GM10266 (cell line): ENCODE measurements at regions not wholly inside any gene's neighbourhood (a gene's known extent, or its start where the extent isn't known, plus 50 kb on each side); places are given as distances from the start of the nearest gene placed in this dataset.

ENCODE experiments used
- DNase-seq: peaks from one replicate; pipeline ENCODE4 v3.0.0; 2012; ENCODE audit errors: extremely low spot score
- TF ChIP-seq, protein P1 (sequence below): IDR thresholded peaks from 2 replicates; pipeline ENCODE4 v1.5.1; 2012; ENCODE audit warnings: mild to moderate bottlenecking, low read depth; ENCODE audit not compliant: control insufficient read depth, insufficient read depth; ENCODE audit errors: missing control alignments

DNA sequence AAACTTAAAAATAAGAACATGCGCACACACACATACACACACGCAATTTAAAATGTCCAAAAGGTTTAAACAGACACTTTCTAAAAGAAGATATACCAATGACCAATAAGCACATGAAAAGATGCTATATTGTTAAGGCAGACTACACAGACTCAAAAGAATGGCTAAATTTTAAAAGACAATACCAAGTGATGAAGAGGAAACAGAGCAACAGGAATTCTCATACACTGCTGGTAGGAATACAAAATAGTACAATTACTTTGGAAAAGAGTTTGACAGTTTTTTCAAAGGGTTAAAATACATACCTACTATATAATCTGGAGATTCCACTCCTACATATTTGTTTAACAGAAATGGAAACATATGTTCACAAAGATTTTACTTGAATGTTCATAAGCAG lies 239.6 kb upstream of the SAMSN1 start:
- TF ChIP-seq, protein P1, sequence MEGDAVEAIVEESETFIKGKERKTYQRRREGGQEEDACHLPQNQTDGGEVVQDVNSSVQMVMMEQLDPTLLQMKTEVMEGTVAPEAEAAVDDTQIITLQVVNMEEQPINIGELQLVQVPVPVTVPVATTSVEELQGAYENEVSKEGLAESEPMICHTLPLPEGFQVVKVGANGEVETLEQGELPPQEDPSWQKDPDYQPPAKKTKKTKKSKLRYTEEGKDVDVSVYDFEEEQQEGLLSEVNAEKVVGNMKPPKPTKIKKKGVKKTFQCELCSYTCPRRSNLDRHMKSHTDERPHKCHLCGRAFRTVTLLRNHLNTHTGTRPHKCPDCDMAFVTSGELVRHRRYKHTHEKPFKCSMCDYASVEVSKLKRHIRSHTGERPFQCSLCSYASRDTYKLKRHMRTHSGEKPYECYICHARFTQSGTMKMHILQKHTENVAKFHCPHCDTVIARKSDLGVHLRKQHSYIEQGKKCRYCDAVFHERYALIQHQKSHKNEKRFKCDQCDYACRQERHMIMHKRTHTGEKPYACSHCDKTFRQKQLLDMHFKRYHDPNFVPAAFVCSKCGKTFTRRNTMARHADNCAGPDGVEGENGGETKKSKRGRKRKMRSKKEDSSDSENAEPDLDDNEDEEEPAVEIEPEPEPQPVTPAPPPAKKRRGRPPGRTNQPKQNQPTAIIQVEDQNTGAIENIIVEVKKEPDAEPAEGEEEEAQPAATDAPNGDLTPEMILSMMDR: no peak
- DNase-seq: no peak

GRCh38 chr21:14773777-14774345 lies 227.7 kb upstream of the SAMSN1 start:
- TF ChIP-seq, protein P1: peak; percentile 47
- peak; percentile 23 for DNase-seq

DNA sequence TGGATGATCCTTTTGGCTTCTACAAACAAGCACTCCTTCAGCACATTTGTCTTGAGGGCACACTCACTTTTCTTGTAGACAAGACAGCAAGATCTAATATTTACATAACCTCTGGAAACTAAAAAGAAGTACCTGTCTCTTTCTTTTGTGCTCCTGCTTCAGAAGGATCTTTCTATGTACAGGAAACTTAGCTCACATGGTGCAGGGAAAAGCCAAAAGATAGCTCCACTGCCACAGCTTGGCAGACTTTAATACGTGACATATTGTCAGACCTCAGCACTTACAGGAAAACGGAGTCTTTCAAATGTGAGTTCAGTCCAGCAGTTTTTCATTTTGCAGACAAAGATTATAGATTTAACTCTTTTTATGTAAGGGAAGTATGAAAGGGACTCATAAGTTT lies 225.5 kb upstream of the SAMSN1 start:
- TF ChIP-seq, protein P1: no peak
- no peak for DNase-seq

DNA sequence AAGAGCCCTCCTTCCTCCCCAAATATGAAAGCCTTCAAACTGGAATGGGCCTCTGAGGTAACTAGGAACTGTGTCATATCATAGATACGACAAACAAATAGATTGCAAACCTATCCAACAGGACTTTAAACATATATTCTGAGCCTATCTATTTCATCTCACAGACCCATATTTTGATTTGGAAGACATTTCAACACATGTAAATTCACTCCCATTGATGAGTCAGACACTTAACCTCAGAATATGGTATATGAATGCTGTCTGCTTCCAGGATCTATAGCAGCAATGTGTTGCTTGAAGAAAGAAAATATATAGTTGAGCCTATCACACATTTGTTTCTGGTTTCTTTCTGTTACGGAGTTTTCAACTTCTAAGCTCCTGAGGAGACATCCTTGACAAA lies 221.9 kb upstream of the SAMSN1 start:
- TF ChIP-seq, protein P1: no peak
- DNase-seq: no peak

DNA sequence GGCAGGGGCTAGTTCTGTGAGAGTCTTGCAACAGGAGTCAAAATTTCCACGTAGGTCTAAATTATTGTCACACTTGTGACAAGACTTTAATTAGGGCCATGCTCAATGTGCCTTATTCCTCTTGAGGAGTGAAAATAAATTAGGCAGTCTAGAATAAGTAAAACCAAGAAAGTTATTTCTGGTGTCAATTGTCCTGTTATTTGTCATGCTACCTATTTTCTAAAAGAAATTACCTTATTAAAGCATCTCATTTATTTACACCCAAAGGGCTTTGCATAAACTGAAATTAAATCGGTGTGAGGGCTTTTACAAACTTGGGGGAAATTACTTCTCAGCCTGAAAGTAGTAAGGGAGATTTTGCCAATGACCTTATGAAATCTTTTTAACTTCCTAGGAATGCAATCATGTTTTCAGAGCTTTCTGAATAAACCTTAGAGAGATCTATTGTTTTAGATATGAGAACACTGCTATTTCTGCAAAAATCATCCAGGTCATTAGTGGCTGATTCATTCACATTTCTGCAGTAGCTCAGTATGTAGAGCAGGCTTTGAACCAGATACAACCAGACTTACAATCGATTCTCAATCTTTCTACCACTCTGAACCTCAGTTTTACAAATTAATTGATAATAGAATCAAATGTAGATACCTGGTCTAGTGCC lies 221.2 kb upstream of the SAMSN1 start:
- TF ChIP-seq, protein P1: no peak
- DNase-seq: peak; percentile 12

DNA sequence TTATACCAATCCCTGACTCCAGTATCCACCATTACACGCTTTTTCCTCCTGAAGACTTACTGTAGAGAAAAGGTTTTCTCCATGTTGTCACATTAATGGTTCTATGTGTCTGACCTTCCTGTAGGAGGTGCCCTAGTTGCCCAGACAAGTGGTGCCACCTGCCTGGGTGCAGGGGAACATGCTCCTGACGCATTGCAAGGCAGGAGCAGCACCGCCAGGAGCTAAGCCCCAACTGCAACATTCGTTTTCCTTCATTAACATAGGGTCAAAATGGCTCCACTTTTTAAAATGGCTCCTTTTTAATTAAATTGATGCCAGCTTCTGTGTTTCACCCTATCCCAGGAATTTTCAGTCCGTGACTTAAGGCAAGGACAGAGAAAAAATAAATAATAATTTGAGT lies 220.1 kb upstream of the SAMSN1 start:
- TF ChIP-seq, protein P1: no peak
- no peak for DNase-seq

DNA sequence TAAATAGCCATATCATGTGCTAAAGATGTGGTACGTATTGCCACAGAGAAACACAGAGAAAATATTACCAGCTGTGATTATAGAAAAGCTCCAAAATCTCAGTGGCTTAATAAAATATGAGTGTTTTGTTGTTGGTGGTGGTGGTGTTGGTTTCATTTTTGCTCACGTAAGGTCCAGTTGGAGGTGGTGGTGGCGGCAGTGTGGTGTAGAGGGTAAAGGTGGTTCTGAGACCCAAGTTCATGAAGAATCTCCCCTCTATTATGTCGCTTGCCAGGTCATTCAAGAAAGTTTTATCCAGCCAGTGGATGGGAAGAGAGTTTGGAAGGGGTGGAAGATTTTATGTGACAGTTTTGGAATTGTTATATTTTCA lies 217.6 kb upstream of the SAMSN1 start:
- TF ChIP-seq, protein P1: no peak
- DNase-seq: no peak
